Mesothelial cell of epicardium (in vitro differentiated cells): ENCODE measurements at regions not wholly inside any gene's neighbourhood (a gene's known extent, or its start where the extent isn't known, plus 50 kb on each side); places are given as distances from the start of the nearest gene placed in this dataset.

ENCODE experiments used
- DNase-seq, 2 experiments: peaks; one replicate each; pipeline ENCODE4 v3.0.0; 2021; ENCODE audit warnings: low spot score in 2 of 2; ENCODE audit not compliant: unreplicated experiment in 2 of 2
- H3K27ac Mint-ChIP-seq: 2 replicates; pipeline ENCODE4 v1.8.0; 2021; ENCODE audit warnings: mixed read lengths
- H3K27me3 Mint-ChIP-seq: 2 replicates; pipeline ENCODE4 v1.8.0; 2021; ENCODE audit warnings: low read depth, mixed read lengths
- H3K36me3 Mint-ChIP-seq: 2 replicates; pipeline ENCODE4 v1.8.0; 2021; ENCODE audit warnings: mixed read lengths
- H3K4me1 Mint-ChIP-seq: 2 replicates; pipeline ENCODE4 v1.8.0; 2021; ENCODE audit warnings: mixed read lengths
- H3K4me3 Mint-ChIP-seq: 2 replicates; pipeline ENCODE4 v1.8.0; 2021; ENCODE audit warnings: mild to moderate bottlenecking, moderate library complexity, mixed read lengths
- H3K9me3 Mint-ChIP-seq: 2 replicates; pipeline ENCODE4 v1.8.0; 2021; ENCODE audit warnings: mixed read lengths
- CTCF ChIP-seq: fragments of 200-600 bp; sonication (generic); IDR thresholded peaks from one replicate; pipeline ENCODE4 v1.5.0; 2021; ENCODE audit warnings: antibody characterized with exemption; ENCODE audit not compliant: unreplicated experiment

- Mint-ChIP-seq H3K4me3 (no peak overlapping the region), H3K4me1 (no peaks in the 10 kb centered on the region), H3K27ac (no peak overlapping the region), H3K36me3 (no peaks in the 10 kb centered on the region), H3K27me3 (no peaks in the 10 kb centered on the region), H3K9me3 (peaks cover 5% of the 10 kb centered on the region)
- DNase-seq, result no peak
- TF ChIP-seq CTCF, result no peak
Measured at GRCh38 chr10:26385443-26385842, 52.7 kb upstream of the APBB1IP start.

- H3K9me3 Mint-ChIP-seq, result peaks cover 5% of the 10 kb centered on the region
- H3K4me3 Mint-ChIP-seq, result no peak overlapping the region
- DNase-seq, result no peak
- peaks cover 5% of the 10 kb centered on the region for H3K27me3 Mint-ChIP-seq
- H3K4me1 Mint-ChIP-seq, result no peaks in the 10 kb centered on the region
- no peak for TF ChIP-seq CTCF
- H3K36me3 Mint-ChIP-seq, result no peaks in the 10 kb centered on the region
- no peak overlapping the region for H3K27ac Mint-ChIP-seq
Measured at GRCh38 chr10:26386781-26387180, 51.4 kb upstream of the APBB1IP start.
